GM18498 (cell line): ENCODE measurements at regions not wholly inside any gene's neighbourhood (a gene's known extent, or its start where the extent isn't known, plus 50 kb on each side); places are given as distances from the start of the nearest gene placed in this dataset.
A peak's percentile ranks its signal among the peaks of the same experiment; 100 is the strongest.

ENCODE experiments used
- ATAC-seq: cut with Tn5 transposase; IDR thresholded peaks from one replicate; pipeline ENCODE4 v1.9.1; 2021; ENCODE audit warnings: mild to moderate bottlenecking, moderate library complexity; ENCODE audit not compliant: unreplicated experiment

GRCh38 chr4:124331781-124332180 is 380.8 kb downstream of the ANKRD50 start:
- ATAC-seq: no peak

GRCh38 chr4:124333466-124333865 is 379.1 kb downstream of the ANKRD50 start:
- ATAC-seq: no peak

DNA sequence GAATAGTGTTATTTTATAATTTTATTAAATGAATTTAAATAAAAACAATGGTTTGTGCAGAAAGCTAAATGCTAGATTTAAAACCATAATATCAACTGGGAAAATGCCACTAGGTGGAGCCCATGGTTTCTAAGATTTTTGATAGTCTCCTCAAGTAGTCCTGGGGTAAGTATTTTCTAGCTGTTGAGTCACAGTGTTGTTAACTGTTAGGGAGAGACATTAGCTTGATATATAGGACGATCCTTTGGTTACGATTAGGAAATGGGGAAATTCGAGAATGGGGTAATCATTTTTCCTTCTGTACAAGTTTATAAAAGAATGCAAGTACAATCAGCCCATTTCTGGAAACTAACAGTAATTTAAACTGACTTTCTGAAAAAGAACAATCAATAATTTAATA is 378.4 kb downstream of the ANKRD50 start:
- ATAC-seq: peak; percentile 58

- ATAC-seq: no peak
Measured at GRCh38 chr4:124337874-124338273, 374.7 kb downstream of the ANKRD50 start.

- no peak for ATAC-seq
Measured at GRCh38 chr4:124343661-124344171, 368.8 kb downstream of the ANKRD50 start.

DNA sequence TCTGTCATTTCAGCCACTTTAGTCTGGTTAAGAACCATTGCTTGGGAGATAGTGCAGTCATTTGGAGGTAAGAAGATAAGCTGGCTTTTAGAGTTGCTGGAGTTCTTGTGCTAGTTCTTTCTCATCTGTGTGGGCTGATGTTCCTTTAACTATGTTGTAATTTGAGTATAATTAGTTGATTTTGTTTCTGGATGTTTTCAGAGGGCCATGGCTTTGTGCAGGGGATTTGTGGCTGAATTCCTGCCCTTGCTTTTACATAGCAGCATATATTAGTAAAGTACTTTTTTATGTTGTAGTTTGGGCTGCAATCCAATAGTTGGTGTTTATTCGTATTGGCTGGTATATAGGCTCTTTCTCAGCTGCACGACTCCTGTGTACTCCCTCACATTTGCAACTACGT is 339.6 kb downstream of the ANKRD50 start:
- no peak for ATAC-seq

GRCh38 chr4:124386163-124386562 is 326.4 kb downstream of the ANKRD50 start:
- no peak for ATAC-seq

- ATAC-seq: no peak
Measured at GRCh38 chr4:124386648-124387047, 325.9 kb downstream of the ANKRD50 start.

DNA sequence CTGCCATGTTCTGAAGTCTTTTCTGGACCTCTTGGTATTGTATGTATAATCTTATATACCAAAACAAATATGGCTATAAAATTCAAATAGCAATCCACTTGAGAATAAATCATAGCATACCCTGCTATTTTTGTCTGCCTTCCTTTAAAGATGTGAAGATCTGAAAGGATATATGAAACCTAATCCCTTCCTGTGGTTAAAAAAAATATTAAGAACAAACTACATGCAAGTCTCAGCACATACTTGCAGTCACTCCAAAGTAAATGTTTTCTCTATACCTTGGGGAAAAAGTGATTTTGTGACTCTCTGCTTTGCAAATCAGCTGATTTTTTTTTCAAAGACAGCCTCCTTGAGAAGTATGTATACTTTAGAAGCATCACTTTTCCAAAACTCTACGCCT is 322.9 kb downstream of the ANKRD50 start:
- ATAC-seq: no peak

- ATAC-seq: no peak
Measured at GRCh38 chr4:124390861-124391260, 321.7 kb downstream of the ANKRD50 start.

DNA sequence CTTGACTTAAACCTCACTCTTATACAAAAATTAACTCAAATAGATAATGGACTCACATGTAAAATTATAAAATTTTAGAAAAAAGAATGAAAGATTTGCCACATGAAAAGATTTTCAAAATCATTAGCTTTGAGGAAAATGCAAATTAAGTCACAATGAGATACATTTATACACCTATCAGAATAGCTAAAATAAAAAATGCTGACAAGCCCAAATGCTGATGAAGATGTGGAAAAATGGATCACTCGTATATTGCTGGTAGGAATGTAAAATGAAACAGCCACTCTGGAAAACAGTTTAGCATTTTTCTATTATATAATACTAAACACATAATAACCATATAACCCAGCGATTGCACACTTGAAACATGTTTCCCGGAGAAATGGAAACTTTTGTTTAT is 316.2 kb downstream of the ANKRD50 start:
- ATAC-seq: no peak

- no peak for ATAC-seq
Measured at GRCh38 chr4:124401606-124402005, 310.9 kb downstream of the ANKRD50 start.

DNA sequence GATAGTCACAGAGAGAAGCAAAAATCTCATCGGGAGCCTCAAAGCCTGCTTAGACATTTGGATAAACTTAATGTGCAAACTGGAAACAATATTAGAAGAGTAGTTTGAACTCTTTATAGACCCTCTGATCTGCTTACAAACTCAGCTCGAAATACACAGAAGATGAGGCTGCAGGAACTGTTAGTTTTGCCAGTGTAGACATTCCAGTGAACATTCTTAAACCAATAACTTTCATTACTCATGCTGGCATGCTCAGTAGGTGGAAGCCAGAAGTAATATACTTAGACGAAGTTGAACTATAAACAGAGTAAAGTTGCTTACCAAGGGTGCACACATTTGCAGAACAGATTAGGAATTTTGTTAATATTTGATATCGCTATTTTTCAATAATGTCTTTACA is 303.5 kb downstream of the ANKRD50 start:
- ATAC-seq: no peak

DNA sequence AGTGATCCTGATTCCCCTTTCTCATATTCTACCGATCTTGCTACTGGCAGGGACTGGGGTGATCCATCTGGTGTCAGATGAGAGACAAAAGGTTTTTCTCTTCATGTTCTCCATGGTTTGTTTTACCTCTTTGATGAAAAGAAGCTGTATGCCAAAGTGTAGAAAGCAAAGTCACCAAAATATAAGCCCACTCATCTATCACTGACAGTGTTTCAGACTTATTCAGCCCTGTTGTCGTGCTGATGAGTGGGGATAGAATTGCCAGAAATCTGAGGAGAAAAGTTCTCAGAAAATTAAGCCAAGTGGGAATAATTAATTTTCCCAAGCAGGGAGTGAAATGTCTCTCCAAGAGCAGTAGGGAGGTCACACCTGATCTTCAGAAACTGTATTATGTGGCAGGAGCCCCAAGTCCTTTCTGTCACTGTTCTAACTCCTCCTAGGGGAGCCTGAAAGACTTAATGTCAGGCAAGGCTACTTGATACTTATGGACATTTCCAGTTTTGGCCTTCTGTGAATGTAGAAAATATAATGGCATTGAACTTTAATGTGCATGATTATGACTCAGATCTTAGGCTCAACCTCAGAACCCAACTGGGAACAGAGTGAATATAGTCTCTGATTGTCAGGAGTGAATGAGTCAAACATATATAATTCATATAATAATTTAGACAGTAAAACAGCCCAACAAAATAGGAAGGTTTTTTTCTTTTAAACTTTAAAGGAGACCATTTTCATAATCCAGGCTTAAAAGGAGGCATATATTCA is 298.1 kb downstream of the ANKRD50 start:
- ATAC-seq: no peak

DNA sequence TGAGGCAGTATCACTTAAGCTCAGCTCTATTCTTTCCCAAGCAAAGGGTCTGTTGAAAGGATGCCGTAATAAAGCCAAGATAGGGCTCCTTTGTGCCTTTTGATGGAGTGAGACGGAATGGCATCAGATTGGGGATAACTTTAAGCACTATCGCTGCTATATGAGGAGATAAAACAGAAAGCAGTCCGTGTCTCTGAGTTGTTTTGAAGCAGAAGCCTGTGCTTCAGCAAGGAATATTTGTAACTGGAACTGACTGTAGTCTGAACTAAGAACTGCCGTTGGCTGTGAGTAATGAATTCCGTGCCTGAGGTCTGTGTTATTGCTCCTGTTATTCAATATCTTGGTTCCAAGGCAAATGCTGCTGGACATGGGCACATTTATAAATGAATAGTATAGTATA is 297.4 kb downstream of the ANKRD50 start:
- ATAC-seq: no peak

DNA sequence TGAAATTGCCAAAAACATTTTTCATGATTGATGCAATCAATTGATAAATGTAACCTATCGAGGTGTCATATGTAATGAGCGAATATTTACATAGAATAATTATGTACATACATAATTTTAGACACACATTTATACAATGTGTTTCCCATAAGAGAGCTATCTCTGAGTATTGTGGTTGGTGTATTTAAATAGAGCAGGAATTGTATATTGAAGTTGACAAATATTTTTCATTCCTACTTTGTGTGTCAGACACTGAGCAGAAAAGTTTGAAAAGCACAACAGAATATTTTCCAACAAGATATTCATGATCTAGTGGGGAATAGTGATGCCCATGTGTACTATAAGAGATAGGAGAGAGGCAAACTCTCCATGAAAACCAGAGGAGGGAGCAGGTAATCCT is 295.2 kb downstream of the ANKRD50 start:
- ATAC-seq: no peak

- ATAC-seq: no peak
Measured at GRCh38 chr4:124420166-124420695, 292.3 kb downstream of the ANKRD50 start.

DNA sequence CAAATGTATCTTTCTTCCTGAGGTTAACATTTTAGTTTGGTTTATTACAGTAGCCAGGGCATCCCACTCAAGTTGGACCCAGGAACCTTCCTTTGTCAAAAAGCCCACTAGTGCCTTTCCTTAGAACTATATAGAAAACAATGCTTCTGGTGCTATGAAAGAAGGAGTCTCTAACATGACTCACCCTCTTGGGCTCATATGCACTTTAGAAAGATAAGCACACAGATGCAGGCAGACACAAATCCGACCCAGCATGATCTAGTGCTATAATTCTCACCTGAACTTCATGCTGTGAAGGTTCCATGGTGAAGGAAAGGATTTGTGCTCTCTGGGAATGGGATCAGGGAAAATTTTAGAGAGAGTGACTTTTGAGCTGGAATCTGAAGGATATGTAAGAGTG is 289.4 kb downstream of the ANKRD50 start:
- ATAC-seq: no peak

DNA sequence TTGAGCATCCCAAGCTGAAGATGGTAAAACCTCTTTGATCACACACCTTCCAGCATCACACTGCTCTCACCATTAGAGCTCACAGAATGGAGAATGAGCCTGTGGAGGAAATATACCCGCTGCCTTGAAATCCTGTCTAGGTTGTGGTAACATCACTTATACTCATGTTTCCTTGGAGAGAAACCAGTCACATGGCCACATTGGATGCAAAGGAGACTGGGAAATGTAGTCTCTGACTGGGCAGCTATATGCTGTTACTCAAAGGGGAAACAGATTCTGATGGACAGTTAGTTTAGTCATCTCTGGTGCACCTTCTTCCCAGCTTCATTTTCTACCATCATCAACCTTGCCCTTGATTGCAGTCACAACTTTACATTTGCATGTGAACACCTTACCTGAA is 286.3 kb downstream of the ANKRD50 start:
- no peak for ATAC-seq

DNA sequence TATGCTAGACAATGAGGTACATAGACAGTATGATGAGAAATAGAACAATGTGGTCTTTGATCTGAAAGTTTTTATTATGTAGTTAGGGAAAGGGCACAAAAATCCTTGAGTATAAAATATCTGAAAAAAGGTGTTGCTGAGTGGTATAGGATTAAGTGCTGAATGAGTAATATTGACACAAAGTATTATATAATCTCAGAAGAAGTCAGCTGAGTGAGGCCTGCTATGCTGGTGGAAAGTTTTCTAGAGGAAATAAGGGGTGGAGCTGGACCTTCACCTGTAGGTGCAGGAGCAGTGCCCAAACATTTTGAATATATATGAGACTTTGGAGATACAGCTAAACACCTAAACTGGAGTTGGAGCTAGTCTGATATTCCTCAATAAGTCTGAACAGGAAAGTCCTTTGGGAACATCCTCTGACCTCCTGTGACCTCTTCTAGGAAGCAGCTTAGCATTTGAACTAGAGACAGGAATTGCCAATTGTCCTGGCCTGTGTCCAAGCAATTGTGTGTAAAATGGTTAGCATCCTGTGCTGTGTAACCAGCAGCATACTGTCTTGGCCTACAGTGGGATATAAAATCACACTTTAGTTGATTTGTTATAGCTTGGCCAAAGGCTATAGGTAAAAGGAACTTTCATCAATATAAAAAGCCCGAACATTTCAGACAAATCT is 285.3 kb downstream of the ANKRD50 start:
- no peak for ATAC-seq

DNA sequence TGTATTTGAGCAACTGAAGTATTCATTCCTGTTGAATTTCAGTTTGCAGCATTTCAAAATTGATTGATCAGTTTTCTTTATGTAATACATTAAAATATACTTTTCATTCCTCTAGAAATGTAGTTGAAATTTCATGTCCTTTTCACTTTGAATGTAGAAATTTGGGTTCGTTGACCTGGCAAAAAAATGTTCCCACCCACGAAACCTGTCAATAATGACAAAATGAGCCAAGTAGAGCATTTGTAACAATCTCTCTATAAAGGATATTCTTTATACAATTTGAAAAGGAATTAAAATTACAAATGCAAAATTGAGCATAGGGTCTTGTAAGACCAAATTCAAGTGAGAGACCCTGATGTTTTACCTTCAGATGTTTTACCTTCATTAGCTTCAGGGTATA is 283.9 kb downstream of the ANKRD50 start:
- no peak for ATAC-seq

DNA sequence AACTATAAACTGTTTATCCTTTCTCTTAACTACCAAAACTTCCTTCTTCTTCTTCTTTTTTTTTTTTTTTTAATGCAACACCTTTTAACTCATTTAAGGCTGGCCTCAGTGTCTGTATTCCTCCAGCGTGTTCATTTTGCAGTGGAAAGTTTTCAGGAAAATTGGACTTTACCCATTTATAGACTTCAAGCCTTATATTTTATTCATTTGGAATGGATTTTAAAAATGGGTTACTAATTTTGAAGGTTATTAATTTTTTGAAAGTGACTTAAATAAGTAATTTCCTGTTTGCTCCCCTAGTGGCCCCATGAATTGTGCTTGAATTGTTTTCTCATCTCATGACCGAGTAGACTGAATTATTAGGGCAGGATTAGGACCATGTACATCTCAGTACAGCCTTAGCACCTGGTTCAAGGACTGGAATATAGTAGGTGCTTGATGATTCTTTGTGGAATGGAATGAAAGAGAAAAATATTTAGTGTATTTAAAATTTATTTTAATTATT is 282.7 kb downstream of the ANKRD50 start:
- no peak for ATAC-seq
